Ovary (tissue), 3 donors: ENCODE measurements at regions not wholly inside any gene's neighbourhood (a gene's known extent, or its start where the extent isn't known, plus 50 kb on each side); places are given as distances from the start of the nearest gene placed in this dataset.

Source experiments
- CTCF ChIP-seq, 3 donors: fragments of 450-650 bp in 2 of 3; fragments of 200-600 bp in 1 of 3; IDR thresholded peaks; one replicate each; pipeline versions ENCODE4 v1.5.1 to v1.8.0; 2016 to 2022; ENCODE audit warnings: antibody characterized with exemption in 3 of 3, mild to moderate bottlenecking in 1 of 3
- EP300 ChIP-seq: sonication (generic); formaldehyde crosslinking; IDR thresholded peaks from one replicate; pipeline ENCODE4 v1.6.1; 2017; ENCODE audit warnings: antibody characterized with exemption
- POLR2A ChIP-seq: fragments of 450-650 bp; IDR thresholded peaks from one replicate; pipeline ENCODE4 v1.6.1; 2017; ENCODE audit warnings: antibody characterized with exemption, mild to moderate bottlenecking, moderate library complexity
- donor health status: DM: no; HTN: no; CAD: no.

- TF ChIP-seq POLR2A (no peak), CTCF (IDR thresholded peaks at IDR 0.05) (no peak), EP300 (no peak)
These were observed 234.7 kb upstream of the MAF start for GRCh38 chr16:79835194-79835593.
